Gastroesophageal sphincter (tissue), 4 donors: ENCODE measurements at regions not wholly inside any gene's neighbourhood (a gene's known extent, or its start where the extent isn't known, plus 50 kb on each side); places are given as distances from the start of the nearest gene placed in this dataset.
A peak's percentile ranks its signal among the peaks of the same experiment; 100 is the strongest.

Experiments used
- ATAC-seq: fragments of 150-250 bp; one replicate; pipeline ENCODE4 v1.9.1; 2016; ENCODE audit warnings: mild to moderate bottlenecking, moderate library complexity
- H3K27ac ChIP-seq, 4 donors: fragments of 200-600 bp; sonication (generic) in 3 of 4; 1 replicate in 3 of 4; 2 replicates in 1 of 4; pipeline ENCODE4 v1.5.1; 2016 to 2019
- H3K27me3 ChIP-seq: fragments of 200-600 bp; sonication (generic); one replicate; pipeline ENCODE4 v1.5.1; 2019
- H3K36me3 ChIP-seq, 2 donors: fragments of 200-600 bp; sonication (generic); one replicate each; pipeline ENCODE4 v1.5.1; 2019; ENCODE audit warnings: control low read depth in 1 of 2
- H3K4me1 ChIP-seq, 3 donors: fragments of 200-600 bp; sonication (generic); 1 replicate in 2 of 3; 2 replicates in 1 of 3; pipeline ENCODE4 v1.5.1; 2016 to 2019; ENCODE audit warnings: control low read depth in 2 of 3
- H3K4me3 ChIP-seq, 2 donors: fragments of 200-600 bp; sonication (generic); one replicate each; pipeline ENCODE4 v1.5.1; 2019; ENCODE audit warnings: mild to moderate bottlenecking in 1 of 2, moderate library complexity in 1 of 2
- H3K9me3 ChIP-seq, 3 donors: fragments of 200-600 bp; sonication (generic); one replicate each; pipeline ENCODE4 v1.5.1; 2017 to 2019; ENCODE audit warnings: control low read depth in 2 of 3
- EP300 ChIP-seq: sonication (generic); formaldehyde crosslinking; IDR thresholded peaks from one replicate; pipeline ENCODE4 v1.6.1; 2017; ENCODE audit warnings: antibody characterized with exemption, mild to moderate bottlenecking
- POLR2A ChIP-seq, 2 donors: fragments of 450-650 bp; IDR thresholded peaks; one replicate each; pipeline ENCODE4 v1.6.1; 2017; ENCODE audit warnings: antibody characterized with exemption in 2 of 2, mild to moderate bottlenecking in 2 of 2, moderate library complexity in 1 of 2
- POLR2AphosphoS5 ChIP-seq: sonication (generic); formaldehyde crosslinking; IDR thresholded peaks from one replicate; pipeline ENCODE4 v1.6.1; 2017; ENCODE audit warnings: antibody characterized with exemption
- WGBS, 2 donors: methylation state at CpG; one replicate each; pipeline ENCODE4 v1.1.5; 2018; ENCODE audit warnings: low coverage in 1 of 2; 5-methylcytosine and 5-hydroxymethylcytosine counted together
- TF ChIP-seq, protein P1 (sequence below), 4 experiments: fragments of 200-600 bp in 2 of 4; fragments of 450-650 bp in 2 of 4; sonication (generic) in 1 of 4; IDR thresholded peaks; one replicate each; pipeline ENCODE4 v1.5.1; 2017 to 2019; ENCODE audit warnings: antibody characterized with exemption in 4 of 4, mild to moderate bottlenecking in 2 of 4, moderate library complexity in 2 of 4

DNA sequence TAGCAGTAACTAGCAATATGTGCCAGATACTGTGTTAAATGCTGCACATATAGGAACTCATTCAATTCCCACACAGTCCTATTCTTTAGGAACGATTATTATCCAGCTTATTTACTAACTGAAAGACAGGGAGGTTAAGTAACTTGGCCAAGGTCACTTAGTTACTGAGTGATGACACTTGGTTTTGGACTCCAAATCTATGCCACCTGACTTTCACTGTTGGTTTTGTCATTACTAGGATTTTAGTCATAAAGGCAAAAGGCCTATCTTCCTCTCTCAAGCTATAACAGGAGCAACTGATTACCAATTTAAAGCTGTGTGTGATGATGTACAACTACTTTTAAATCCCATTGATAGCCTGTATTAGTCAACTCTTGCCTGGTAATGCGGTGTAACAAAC, 138.9 kb upstream of the STX18 start:
- Histone ChIP-seq H3K4me1 (peaks cover 0 to 14% (median 0%) of the 10 kb centered on the region in 3 donors), H3K9me3 (no peaks in the 10 kb centered on the region), H3K4me3 (no peak overlapping the region), H3K36me3 (no peaks in the 10 kb centered on the region), H3K27me3 (no peaks in the 10 kb centered on the region), H3K27ac (no peak overlapping the region)
- ATAC-seq, result no peak
- 85 to 100% methylated on average over 1 to 2 of the region's 2 CpGs for WGBS, 2 donors
- TF ChIP-seq POLR2A (IDR thresholded peaks at IDR 0.05) (no peak), EP300 (no peak), POLR2AphosphoS5 (no peak)
- TF ChIP-seq, protein P1, sequence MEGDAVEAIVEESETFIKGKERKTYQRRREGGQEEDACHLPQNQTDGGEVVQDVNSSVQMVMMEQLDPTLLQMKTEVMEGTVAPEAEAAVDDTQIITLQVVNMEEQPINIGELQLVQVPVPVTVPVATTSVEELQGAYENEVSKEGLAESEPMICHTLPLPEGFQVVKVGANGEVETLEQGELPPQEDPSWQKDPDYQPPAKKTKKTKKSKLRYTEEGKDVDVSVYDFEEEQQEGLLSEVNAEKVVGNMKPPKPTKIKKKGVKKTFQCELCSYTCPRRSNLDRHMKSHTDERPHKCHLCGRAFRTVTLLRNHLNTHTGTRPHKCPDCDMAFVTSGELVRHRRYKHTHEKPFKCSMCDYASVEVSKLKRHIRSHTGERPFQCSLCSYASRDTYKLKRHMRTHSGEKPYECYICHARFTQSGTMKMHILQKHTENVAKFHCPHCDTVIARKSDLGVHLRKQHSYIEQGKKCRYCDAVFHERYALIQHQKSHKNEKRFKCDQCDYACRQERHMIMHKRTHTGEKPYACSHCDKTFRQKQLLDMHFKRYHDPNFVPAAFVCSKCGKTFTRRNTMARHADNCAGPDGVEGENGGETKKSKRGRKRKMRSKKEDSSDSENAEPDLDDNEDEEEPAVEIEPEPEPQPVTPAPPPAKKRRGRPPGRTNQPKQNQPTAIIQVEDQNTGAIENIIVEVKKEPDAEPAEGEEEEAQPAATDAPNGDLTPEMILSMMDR (IDR thresholded peaks at IDR 0.05), result no peak

GRCh38 chr4:4680243-4680642, 138.4 kb upstream of the STX18 start:
- Histone ChIP-seq H3K4me1 (peaks cover 0 to 14% (median 0%) of the 10 kb centered on the region in 3 donors), H3K27ac (no peak overlapping the region), H3K9me3 (no peaks in the 10 kb centered on the region), H3K4me3 (no peak overlapping the region), H3K36me3 (no peaks in the 10 kb centered on the region), H3K27me3 (no peaks in the 10 kb centered on the region)
- ATAC-seq, result no peak
- TF ChIP-seq, protein P1 (IDR thresholded peaks at IDR 0.05), result no peak
- TF ChIP-seq POLR2AphosphoS5, result no peak
- no peak for TF ChIP-seq EP300
- no peak for TF ChIP-seq POLR2A (IDR thresholded peaks at IDR 0.05)
- WGBS, 2 donors, result 97 to 100% methylated on average over 1 to 4 of the region's 4 CpGs

GRCh38 chr4:4677556-4678522, 136.0 kb upstream of the STX18 start:
- no peaks in the 10 kb centered on the region for H3K36me3 ChIP-seq
- ATAC-seq, result peak; percentile 65
- no peak overlapping the region for H3K27ac ChIP-seq
- H3K4me1 ChIP-seq, result peaks cover 0 to 14% (median 0%) of the 10 kb centered on the region in 3 donors
- no peaks in the 10 kb centered on the region for H3K9me3 ChIP-seq
- no peaks in the 10 kb centered on the region for H3K27me3 ChIP-seq
- peak overlapping the region in 1 of 2 donors; percentile 8 for H3K4me3 ChIP-seq
- TF ChIP-seq POLR2A (IDR thresholded peaks at IDR 0.05), result no peak
- TF ChIP-seq, protein P1 (IDR thresholded peaks at IDR 0.05), result peak in 3 of 4 experiments; percentile 16 to 51 (median 20)
- 15 to 24% methylated on average over 20 to 21 of the region's 23 CpGs for WGBS, 2 donors

- Histone ChIP-seq H3K9me3 (no peaks in the 10 kb centered on the region), H3K27ac (no peak overlapping the region), H3K4me3 (no peak overlapping the region), H3K4me1 (peaks cover 0 to 14% (median 0%) of the 10 kb centered on the region in 3 donors), H3K36me3 (no peaks in the 10 kb centered on the region), H3K27me3 (no peaks in the 10 kb centered on the region)
- no peak for TF ChIP-seq POLR2AphosphoS5
- TF ChIP-seq POLR2A (IDR thresholded peaks at IDR 0.05), result no peak
- no peak for TF ChIP-seq EP300
- TF ChIP-seq, protein P1 (IDR thresholded peaks at IDR 0.05), result no peak
- ATAC-seq, result no peak
Observed at GRCh38 chr4:4675641-4676040, 133.8 kb upstream of the STX18 start.
